DMS79 treated with DMSO at 0.1 percent for 48 hours (cell line): ENCODE measurements at regions not wholly inside any gene's neighbourhood (a gene's known extent, or its start where the extent isn't known, plus 50 kb on each side); places are given as distances from the start of the nearest gene placed in this dataset.
"Not testable (repeated sequence)": the region's sequence is repeated elsewhere in the genome, so short reads cannot be mapped to it uniquely, and the experiment has no call there.

ENCODE experiments used
- DNase-seq: peaks from one replicate; lab custom pipeline; 2025; lab: John Stamatoyannopoulos, UW

- not testable (repeated sequence) for DNase-seq
Observed at GRCh38 chr21:27984663-27985325, 1007.9 kb downstream of the LTN1 start.

- DNase-seq, result not testable (repeated sequence)
Observed at GRCh38 chr21:27979446-27979845, 1012.6 kb upstream of the ADAMTS5 start.

- no peak for DNase-seq
Observed at GRCh38 chr21:27975514-27975913, 1008.6 kb upstream of the ADAMTS5 start.

GRCh38 chr21:27974152-27974551 lies 1007.3 kb upstream of the ADAMTS5 start:
- DNase-seq, result not testable (repeated sequence)

GRCh38 chr21:27968240-27968639 lies 1001.4 kb upstream of the ADAMTS5 start:
- DNase-seq, result not testable (repeated sequence)

GRCh38 chr21:27954543-27955165 lies 987.8 kb upstream of the ADAMTS5 start:
- no peak for DNase-seq

- DNase-seq, result no peak
Observed at GRCh38 chr21:27953340-27954045, 986.6 kb upstream of the ADAMTS5 start.

GRCh38 chr21:27949093-27949492 lies 982.2 kb upstream of the ADAMTS5 start:
- DNase-seq, result not testable (repeated sequence)

- DNase-seq, result not testable (repeated sequence)
Observed at GRCh38 chr21:27930108-27930767, 963.4 kb upstream of the ADAMTS5 start.

GRCh38 chr21:27929179-27929578 lies 962.3 kb upstream of the ADAMTS5 start:
- not testable (repeated sequence) for DNase-seq

- not testable (repeated sequence) for DNase-seq
Observed at GRCh38 chr21:27928534-27929115, 961.7 kb upstream of the ADAMTS5 start.

GRCh38 chr21:27921421-27921820 lies 954.5 kb upstream of the ADAMTS5 start:
- not testable (repeated sequence) for DNase-seq

- DNase-seq, result not testable (repeated sequence)
Observed at GRCh38 chr21:27917966-27918365, 951.1 kb upstream of the ADAMTS5 start.

GRCh38 chr21:27916326-27916725 lies 949.4 kb upstream of the ADAMTS5 start:
- not testable (repeated sequence) for DNase-seq

- DNase-seq, result not testable (repeated sequence)
Observed at GRCh38 chr21:27912133-27912532, 945.2 kb upstream of the ADAMTS5 start.

- DNase-seq, result not testable (repeated sequence)
Observed at GRCh38 chr21:27909487-27909886, 942.6 kb upstream of the ADAMTS5 start.

- DNase-seq, result not testable (repeated sequence)
Observed at GRCh38 chr21:27908816-27909215, 941.9 kb upstream of the ADAMTS5 start.

- not testable (repeated sequence) for DNase-seq
Observed at GRCh38 chr21:27902904-27903303, 936.0 kb upstream of the ADAMTS5 start.

GRCh38 chr21:27893619-27894018 lies 926.7 kb upstream of the ADAMTS5 start:
- not testable (repeated sequence) for DNase-seq

GRCh38 chr21:27891495-27891894 lies 924.6 kb upstream of the ADAMTS5 start:
- DNase-seq, result not testable (repeated sequence)

GRCh38 chr21:27887808-27888455 lies 921.0 kb upstream of the ADAMTS5 start:
- not testable (repeated sequence) for DNase-seq
